Loucy (cell line): ENCODE measurements at regions not wholly inside any gene's neighbourhood (a gene's known extent, or its start where the extent isn't known, plus 50 kb on each side); places are given as distances from the start of the nearest gene placed in this dataset.

Experiments used
- H2AFZ ChIP-seq: fragments of 200-600 bp; sonication (generic); 2 replicates; pipeline ENCODE4 v1.6.0; 2016; ENCODE audit warnings: antibody characterized with exemption, mild to moderate bottlenecking, low read length, moderate library complexity
- H3F3A ChIP-seq: fragments of 200-600 bp; 2 replicates; pipeline ENCODE4 v1.6.0; 2016; ENCODE audit warnings: antibody characterized with exemption, low read depth, mild to moderate bottlenecking
- H3K27me3 ChIP-seq: fragments of 200-600 bp; sonication (generic); 2 replicates; pipeline ENCODE4 v1.6.1; 2014; ENCODE audit warnings: low read length, mild to moderate bottlenecking; ENCODE audit not compliant: insufficient read depth, poor library complexity, severe bottlenecking
- H3K36me3 ChIP-seq: fragments of 200-600 bp; sonication (generic); 2 replicates; pipeline ENCODE4 v1.6.1; 2016; ENCODE audit warnings: low read length; ENCODE audit not compliant: insufficient read depth
- H3K4me1 ChIP-seq: fragments of 200-600 bp; sonication (generic); 2 replicates; pipeline ENCODE4 v1.5.1; 2014; ENCODE audit warnings: low read length, mild to moderate bottlenecking; ENCODE audit not compliant: insufficient read depth, poor library complexity, severe bottlenecking
- H3K4me2 ChIP-seq: fragments of 200-600 bp; sonication (generic); 2 replicates; pipeline ENCODE4 v1.6.0; 2014; ENCODE audit warnings: antibody characterized with exemption, low read length, low read depth, mild to moderate bottlenecking; ENCODE audit not compliant: poor library complexity, severe bottlenecking
- H3K4me3 ChIP-seq: fragments of 200-600 bp; sonication (generic); 2 replicates; pipeline ENCODE4 v1.5.1; 2014; ENCODE audit warnings: low read length, mild to moderate bottlenecking, mixed read lengths; ENCODE audit not compliant: poor library complexity, severe bottlenecking
- H3K79me2 ChIP-seq: fragments of 200-600 bp; sonication (generic); 2 replicates; pipeline ENCODE4 v1.6.1; 2014; ENCODE audit warnings: low read length; ENCODE audit not compliant: insufficient read depth
- H3K9ac ChIP-seq: fragments of 200-600 bp; sonication (generic); 2 replicates; pipeline ENCODE4 v1.6.0; 2014; ENCODE audit warnings: mild to moderate bottlenecking, low read depth, low read length, moderate library complexity; ENCODE audit not compliant: poor library complexity, severe bottlenecking
- H3K9me2 ChIP-seq: fragments of 200-600 bp; sonication (generic); replicated peaks from 2 replicates; pipeline ENCODE4 v1.6.1; 2016; ENCODE audit warnings: low read depth, low read length, mixed read lengths
- H3K9me3 ChIP-seq: fragments of 200-600 bp; sonication (generic); 2 replicates; pipeline ENCODE4 v1.6.1; 2014; ENCODE audit warnings: mild to moderate bottlenecking, antibody characterized with exemption, low read length, low read depth; ENCODE audit not compliant: insufficient read depth
- H4K20me1 ChIP-seq: fragments of 200-600 bp; sonication (generic); 2 replicates; pipeline ENCODE4 v1.6.0; 2014; ENCODE audit warnings: antibody characterized with exemption, low read length, mild to moderate bottlenecking; ENCODE audit not compliant: insufficient read depth, poor library complexity, severe bottlenecking
- EZH2phosphoT487 ChIP-seq: fragments of 200-600 bp; IDR thresholded peaks from 2 replicates; pipeline ENCODE4 v1.6.1; 2018; ENCODE audit warnings: antibody characterized with exemption, mild to moderate bottlenecking, moderate library complexity, borderline replicate concordance
- TF ChIP-seq, protein P1 (sequence below): fragments of 200-600 bp; sonication (generic); conservative IDR thresholded peaks from 2 replicates; pipeline ENCODE4 v1.5.1; 2014; ENCODE audit warnings: mild to moderate bottlenecking, antibody characterized with exemption, low read length

DNA sequence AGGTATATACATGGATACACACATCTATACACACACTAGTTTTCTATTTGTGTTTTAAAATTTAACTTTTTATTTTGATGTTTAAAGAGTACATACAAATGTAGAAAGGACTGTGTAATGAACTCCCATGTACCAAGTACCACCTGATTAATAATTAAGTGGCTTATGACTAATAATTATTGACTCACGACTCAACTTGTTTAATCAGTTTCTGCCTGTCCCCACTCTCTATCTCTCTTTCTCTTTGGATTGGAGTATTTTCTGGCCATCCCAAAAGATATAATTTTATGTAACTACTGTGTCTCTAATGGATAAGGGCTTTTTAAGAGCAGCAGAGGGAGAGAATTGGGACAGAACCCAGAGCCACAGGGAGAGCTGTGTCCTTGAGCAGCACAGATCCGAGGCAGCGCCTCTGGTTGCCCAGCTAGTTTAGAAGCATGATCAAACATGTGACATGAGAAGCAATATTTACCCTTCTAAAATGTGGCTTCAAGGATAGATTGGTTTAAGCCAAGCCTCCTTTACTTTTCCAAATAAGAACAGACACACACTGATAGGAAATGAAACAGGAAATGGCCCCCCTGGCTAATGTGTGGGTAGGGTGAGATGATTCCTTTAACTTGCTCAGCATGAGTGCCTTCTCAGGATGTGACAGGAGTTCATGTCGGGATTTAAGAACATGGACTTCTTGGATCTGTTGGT lies 81.0 kb downstream of the ERMARD start:
- Histone ChIP-seq H4K20me1 (no peaks in the 10 kb centered on the region), H3K9me2 (no peaks in the 10 kb centered on the region), H3K79me2 (no peaks in the 10 kb centered on the region), H3K36me3 (no peaks in the 10 kb centered on the region), H3K4me3 (peak overlapping the region; percentile 28), H3K4me2 (peak overlapping the region; percentile 39), H2AFZ (no peak overlapping the region), H3K27me3 (no peaks in the 10 kb centered on the region), H3K4me1 (peaks cover 29% of the 10 kb centered on the region), H3K9me3 (no peaks in the 10 kb centered on the region), H3K9ac (no peak overlapping the region), H3F3A (no peaks in the 10 kb centered on the region)
- TF ChIP-seq EZH2phosphoT487 = no peak
- TF ChIP-seq, protein P1, sequence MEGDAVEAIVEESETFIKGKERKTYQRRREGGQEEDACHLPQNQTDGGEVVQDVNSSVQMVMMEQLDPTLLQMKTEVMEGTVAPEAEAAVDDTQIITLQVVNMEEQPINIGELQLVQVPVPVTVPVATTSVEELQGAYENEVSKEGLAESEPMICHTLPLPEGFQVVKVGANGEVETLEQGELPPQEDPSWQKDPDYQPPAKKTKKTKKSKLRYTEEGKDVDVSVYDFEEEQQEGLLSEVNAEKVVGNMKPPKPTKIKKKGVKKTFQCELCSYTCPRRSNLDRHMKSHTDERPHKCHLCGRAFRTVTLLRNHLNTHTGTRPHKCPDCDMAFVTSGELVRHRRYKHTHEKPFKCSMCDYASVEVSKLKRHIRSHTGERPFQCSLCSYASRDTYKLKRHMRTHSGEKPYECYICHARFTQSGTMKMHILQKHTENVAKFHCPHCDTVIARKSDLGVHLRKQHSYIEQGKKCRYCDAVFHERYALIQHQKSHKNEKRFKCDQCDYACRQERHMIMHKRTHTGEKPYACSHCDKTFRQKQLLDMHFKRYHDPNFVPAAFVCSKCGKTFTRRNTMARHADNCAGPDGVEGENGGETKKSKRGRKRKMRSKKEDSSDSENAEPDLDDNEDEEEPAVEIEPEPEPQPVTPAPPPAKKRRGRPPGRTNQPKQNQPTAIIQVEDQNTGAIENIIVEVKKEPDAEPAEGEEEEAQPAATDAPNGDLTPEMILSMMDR = no peak

DNA sequence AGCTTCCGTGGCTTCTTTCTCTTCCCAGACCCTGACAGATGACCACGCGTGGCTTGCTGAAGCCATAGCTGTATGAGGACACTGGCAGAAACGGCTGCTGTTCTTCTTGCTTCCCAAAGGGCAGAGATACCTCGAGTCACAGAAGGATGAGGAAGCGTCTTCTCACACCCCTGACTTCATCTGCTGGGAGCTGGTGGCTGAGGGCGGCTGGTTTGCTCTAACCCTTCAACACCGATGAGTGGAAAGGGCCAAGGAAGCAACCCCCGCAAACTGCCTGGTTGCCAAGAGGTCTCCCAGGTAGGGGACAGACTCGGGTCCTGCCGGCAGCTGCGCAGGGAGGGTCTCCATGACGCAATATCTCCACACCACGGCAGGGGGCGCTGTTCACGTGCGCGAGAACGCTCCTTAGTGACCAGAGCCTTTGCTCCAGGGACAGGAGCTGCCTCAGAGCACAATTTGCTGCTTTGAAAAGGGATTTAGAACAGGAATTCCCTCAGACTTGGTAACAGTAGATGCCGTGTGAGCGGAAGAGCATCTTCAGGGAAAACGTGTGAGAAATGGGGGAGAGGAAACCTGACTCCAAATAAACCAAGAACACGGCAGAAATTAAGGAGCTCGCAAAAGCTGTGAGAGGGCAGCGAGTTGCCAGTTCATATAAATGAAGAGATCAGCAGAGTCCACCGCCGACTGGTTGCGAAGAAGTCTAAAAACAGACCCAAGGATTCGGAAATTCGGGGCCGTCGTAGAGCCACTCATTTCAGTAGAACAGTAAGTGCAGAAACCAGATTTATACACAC lies 80.2 kb downstream of the ERMARD start:
- no peaks in the 10 kb centered on the region for H3K9me3 ChIP-seq
- no peaks in the 10 kb centered on the region for H4K20me1 ChIP-seq
- no peak overlapping the region for H3K4me2 ChIP-seq
- H3F3A ChIP-seq = no peaks in the 10 kb centered on the region
- no peaks in the 10 kb centered on the region for H3K79me2 ChIP-seq
- no peaks in the 10 kb centered on the region for H3K9me2 ChIP-seq
- no peaks in the 10 kb centered on the region for H3K36me3 ChIP-seq
- H2AFZ ChIP-seq = no peak overlapping the region
- H3K9ac ChIP-seq = no peak overlapping the region
- peaks cover 29% of the 10 kb centered on the region for H3K4me1 ChIP-seq
- H3K4me3 ChIP-seq = no peak overlapping the region
- no peaks in the 10 kb centered on the region for H3K27me3 ChIP-seq
- TF ChIP-seq EZH2phosphoT487 = no peak
- TF ChIP-seq, protein P1 = peak; percentile 95
